ENCODE measurements at regions not wholly inside any gene's neighbourhood (a gene's known extent, or its start where the extent isn't known, plus 50 kb on each side); places are given as distances from the start of the nearest gene placed in this dataset.

DNA sequence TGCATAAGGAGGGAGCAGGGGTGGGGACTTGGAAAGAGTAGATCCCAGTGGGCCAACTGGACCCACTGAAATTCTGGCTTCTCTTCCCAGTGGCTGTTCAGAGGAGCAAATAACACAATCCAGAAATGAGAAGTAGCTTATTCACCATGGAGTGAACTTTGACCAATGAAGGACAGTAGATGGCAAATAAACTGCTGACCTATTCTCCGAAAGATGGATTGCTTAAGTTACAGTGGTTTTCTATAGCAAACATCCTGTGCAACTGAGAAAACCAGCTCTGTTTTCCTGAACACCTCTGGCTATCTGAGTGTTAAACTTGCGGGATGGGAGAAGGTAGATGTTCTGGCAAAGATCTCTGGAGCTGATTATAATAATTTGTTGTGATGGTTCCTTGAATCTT lies 325.1 kb downstream of the SPATA31D1 start:
- H3K27ac ChIP-seq (ENCODE audit: low read depth in 1 of 2, low read length in 2 of 2) = no peak overlapping the region
- no peak overlapping the region for H3K4me2 ChIP-seq (replicated peaks; ENCODE audit: extremely low read depth, low read length, poor library complexity, severe bottlenecking)
- Mint-ChIP-seq H3K27ac (no peak overlapping the region), H3K27me3 (ENCODE audit: low read depth in 3 of 3) (peaks cover 0 to 2% (median 0%) of the 10 kb centered on the region in 3 donors), H3K9me3 (peaks cover under 1 to 18% (median 6%) of the 10 kb centered on the region in 7 donors), H3K36me3 (no peaks in the 10 kb centered on the region), H3K4me3 (no peak overlapping the region), H3K4me1 (no peaks in the 10 kb centered on the region)
- no peak for DNase-seq
- H3K9ac ChIP-seq (ENCODE audit: insufficient read depth, low read length, poor library complexity, severe bottlenecking) = no peak overlapping the region
- no peaks in the 10 kb centered on the region for H4K20me1 ChIP-seq (ENCODE audit: insufficient read depth, low read length)
- intact Hi-C loops (cut with micrococcal nuclease) = no loop called here
- no peak overlapping the region for H3K4me3 ChIP-seq (replicated peaks in 1 of 3; ENCODE audit: low read depth in 2 of 3, low read length in 3 of 3)
- H3K79me2 ChIP-seq (ENCODE audit: insufficient read depth, low read length) = no peaks in the 10 kb centered on the region
- H3K9me3 ChIP-seq (replicated peaks in 1 of 2; ENCODE audit: control insufficient read depth in 1 of 2, insufficient read depth in 1 of 2, low read length in 2 of 2) = peaks cover 0 to 6% of the 10 kb centered on the region in 2 donors
- H3K27me3 ChIP-seq (ENCODE audit: control insufficient read depth in 2 of 2, insufficient read depth in 2 of 2, low read length in 2 of 2) = no peaks in the 10 kb centered on the region
- WGBS (ENCODE audit: insufficient coverage) = 79% methylated on average over 2 of the region's 2 CpGs
- no peak overlapping the region for H2AFZ ChIP-seq (ENCODE audit: insufficient read depth, low read depth, low read length, poor library complexity, severe bottlenecking)
- H3K36me3 ChIP-seq (replicated peaks in 1 of 2; ENCODE audit: control insufficient read depth in 1 of 2, insufficient read depth in 2 of 2, low read length in 2 of 2) = no peaks in the 10 kb centered on the region
- no peaks in the 10 kb centered on the region for H3K4me1 ChIP-seq (ENCODE audit: control insufficient read depth in 1 of 2, insufficient read depth in 2 of 2, low read length in 2 of 2)
- TF ChIP-seq, protein P1, sequence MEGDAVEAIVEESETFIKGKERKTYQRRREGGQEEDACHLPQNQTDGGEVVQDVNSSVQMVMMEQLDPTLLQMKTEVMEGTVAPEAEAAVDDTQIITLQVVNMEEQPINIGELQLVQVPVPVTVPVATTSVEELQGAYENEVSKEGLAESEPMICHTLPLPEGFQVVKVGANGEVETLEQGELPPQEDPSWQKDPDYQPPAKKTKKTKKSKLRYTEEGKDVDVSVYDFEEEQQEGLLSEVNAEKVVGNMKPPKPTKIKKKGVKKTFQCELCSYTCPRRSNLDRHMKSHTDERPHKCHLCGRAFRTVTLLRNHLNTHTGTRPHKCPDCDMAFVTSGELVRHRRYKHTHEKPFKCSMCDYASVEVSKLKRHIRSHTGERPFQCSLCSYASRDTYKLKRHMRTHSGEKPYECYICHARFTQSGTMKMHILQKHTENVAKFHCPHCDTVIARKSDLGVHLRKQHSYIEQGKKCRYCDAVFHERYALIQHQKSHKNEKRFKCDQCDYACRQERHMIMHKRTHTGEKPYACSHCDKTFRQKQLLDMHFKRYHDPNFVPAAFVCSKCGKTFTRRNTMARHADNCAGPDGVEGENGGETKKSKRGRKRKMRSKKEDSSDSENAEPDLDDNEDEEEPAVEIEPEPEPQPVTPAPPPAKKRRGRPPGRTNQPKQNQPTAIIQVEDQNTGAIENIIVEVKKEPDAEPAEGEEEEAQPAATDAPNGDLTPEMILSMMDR (IDR thresholded peaks at IDR 0.05) = no peak

DNA sequence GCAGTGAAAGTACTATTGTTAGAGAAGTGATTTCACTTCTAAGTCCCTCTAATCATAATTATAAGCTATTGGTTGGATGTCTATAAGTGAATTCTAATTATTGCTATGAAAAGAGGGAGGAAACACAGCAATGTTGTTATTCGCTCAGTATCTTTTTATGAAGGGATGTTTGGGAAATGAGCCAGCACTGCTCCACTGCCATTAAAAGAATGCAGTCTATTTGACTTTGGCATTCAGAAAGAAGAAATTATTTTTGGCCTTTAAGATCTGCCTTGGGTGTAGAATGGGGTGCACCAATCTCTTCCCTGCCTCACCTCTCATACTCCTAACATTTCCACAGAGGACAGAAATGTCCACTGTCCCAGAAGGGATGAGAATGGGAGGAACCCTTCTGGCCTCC lies 332.0 kb downstream of the SPATA31D1 start:
- WGBS (ENCODE audit: insufficient coverage) = no CpG with 5 or more reads among the region's 1 CpG
- H3K27me3 Mint-ChIP-seq (ENCODE audit: low read depth in 3 of 3) = no peaks in the 10 kb centered on the region
- Histone ChIP-seq H3K9me3 (replicated peaks in 1 of 2; ENCODE audit: control insufficient read depth in 1 of 2, insufficient read depth in 1 of 2, low read length in 2 of 2) (no peaks in the 10 kb centered on the region), H3K4me1 (ENCODE audit: control insufficient read depth in 1 of 2, insufficient read depth in 2 of 2, low read length in 2 of 2) (no peaks in the 10 kb centered on the region), H3K4me2 (replicated peaks; ENCODE audit: extremely low read depth, low read length, poor library complexity, severe bottlenecking) (no peak overlapping the region), H4K20me1 (ENCODE audit: insufficient read depth, low read length) (no peaks in the 10 kb centered on the region), H3K4me3 (replicated peaks in 1 of 3; ENCODE audit: low read depth in 2 of 3, low read length in 3 of 3) (no peak overlapping the region), H3K27ac (ENCODE audit: low read depth in 1 of 2, low read length in 2 of 2) (no peak overlapping the region), H3K27me3 (ENCODE audit: control insufficient read depth in 2 of 2, insufficient read depth in 2 of 2, low read length in 2 of 2) (no peaks in the 10 kb centered on the region), H3K36me3 (replicated peaks in 1 of 2; ENCODE audit: control insufficient read depth in 1 of 2, insufficient read depth in 2 of 2, low read length in 2 of 2) (no peaks in the 10 kb centered on the region), H3K9ac (ENCODE audit: insufficient read depth, low read length, poor library complexity, severe bottlenecking) (no peak overlapping the region), H3K79me2 (ENCODE audit: insufficient read depth, low read length) (no peaks in the 10 kb centered on the region), H2AFZ (ENCODE audit: insufficient read depth, low read depth, low read length, poor library complexity, severe bottlenecking) (no peak overlapping the region)
- no peak for DNase-seq
- H3K4me1 Mint-ChIP-seq = no peaks in the 10 kb centered on the region
- TF ChIP-seq, protein P1 (IDR thresholded peaks at IDR 0.05) = no peak
- H3K9me3 Mint-ChIP-seq = peaks cover 3 to 19% (median 14%) of the 10 kb centered on the region in 7 donors
- H3K36me3 Mint-ChIP-seq = no peaks in the 10 kb centered on the region
- H3K4me3 Mint-ChIP-seq = no peak overlapping the region
- intact Hi-C loops (cut with micrococcal nuclease) = no loop called here
- H3K27ac Mint-ChIP-seq = no peak overlapping the region

All from CD14-positive monocyte (primary cell).